GM19438 (cell line): ENCODE measurements at regions not wholly inside any gene's neighbourhood (a gene's known extent, or its start where the extent isn't known, plus 50 kb on each side); places are given as distances from the start of the nearest gene placed in this dataset.

Source experiments
- ATAC-seq: cut with Tn5 transposase; IDR thresholded peaks from one replicate; pipeline ENCODE4 v1.9.1; 2021; ENCODE audit warnings: low read depth; ENCODE audit not compliant: unreplicated experiment

DNA sequence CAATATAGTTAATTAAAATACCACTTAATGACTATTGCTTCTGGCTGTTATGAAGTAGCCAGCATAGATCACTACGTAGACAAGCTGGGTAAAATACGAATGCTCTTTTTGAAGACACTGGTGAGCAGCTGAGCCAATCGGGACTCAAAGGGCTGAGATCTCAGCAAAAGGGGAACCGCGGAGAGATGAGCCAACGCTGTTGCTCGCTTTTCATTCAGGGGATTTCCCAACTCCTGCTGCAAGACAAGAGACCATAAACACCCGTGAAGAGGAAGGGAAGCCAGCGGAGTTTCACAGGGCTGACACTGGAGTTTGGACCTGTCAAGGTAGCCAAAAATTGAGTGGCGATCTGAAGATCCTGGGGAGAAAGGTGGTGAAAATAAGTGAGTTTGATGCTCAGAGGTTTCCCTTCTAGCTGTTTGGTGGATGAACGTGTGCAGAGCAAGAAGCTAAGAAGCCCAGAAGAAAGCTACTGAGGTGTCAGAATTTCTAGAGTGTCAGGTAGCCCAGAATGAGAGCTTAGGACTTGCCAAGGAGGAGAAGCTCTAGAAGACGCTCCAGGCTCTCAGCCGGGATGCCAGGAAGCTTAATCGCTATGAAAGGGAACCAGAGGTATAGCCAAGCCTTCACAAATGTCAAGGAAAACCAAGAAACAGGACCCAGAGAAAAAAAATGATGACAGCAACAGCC lies 79.6 kb upstream of the RNU6ATAC start:
- ATAC-seq = no peak

DNA sequence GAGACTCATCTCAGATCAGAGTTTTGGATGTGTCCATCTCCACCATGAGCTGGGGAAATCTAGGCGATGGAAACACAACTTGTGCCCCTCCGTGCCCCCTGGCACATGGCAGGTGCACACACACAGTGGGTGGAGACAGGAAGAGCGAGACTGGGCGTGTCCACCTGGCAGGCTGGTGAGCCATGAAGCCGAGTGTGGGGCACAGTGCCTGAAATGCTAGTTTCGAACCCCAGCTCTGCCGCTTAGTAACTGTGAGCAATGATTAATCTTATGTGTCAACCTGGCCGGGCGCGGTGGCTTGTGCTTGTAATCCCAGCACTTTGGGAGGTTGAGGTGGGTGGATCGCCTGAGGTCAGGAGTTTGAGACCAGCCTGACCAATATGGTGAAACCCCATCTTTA lies 80.8 kb upstream of the RNU6ATAC start:
- no peak for ATAC-seq

DNA sequence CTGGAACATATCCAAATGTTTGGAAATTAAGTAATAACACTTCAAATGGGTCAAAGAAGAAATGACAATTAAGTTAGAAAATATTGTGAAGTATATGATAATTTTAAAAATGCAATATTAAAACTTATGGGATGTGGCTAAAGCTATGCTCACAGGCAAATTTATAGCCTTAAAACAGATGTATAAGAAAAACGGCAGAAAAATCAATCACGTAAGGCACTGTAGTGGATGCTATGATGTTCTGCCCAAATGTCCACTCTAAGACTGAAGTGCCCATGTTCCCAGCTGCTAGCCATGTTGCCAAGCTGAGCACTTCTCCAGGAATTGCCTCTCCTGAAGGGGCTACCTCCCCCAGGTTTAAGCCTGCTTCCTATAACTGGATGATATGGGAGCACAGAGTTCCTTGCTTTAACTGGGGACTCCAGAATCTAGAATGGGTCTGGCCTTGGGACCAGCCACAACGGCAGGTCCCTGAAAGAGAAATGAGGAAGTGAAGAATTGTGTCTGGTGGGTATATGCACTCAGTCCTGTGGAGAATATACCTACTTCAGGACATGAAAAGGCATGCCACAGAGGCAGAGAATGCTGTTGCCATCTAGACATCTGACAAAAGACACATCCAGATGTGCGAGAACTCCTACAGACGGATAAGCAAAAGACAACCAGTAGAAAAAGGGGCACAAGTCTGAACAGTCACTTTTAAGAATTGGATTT lies 78.2 kb upstream of the RXRA start:
- ATAC-seq = no peak

DNA sequence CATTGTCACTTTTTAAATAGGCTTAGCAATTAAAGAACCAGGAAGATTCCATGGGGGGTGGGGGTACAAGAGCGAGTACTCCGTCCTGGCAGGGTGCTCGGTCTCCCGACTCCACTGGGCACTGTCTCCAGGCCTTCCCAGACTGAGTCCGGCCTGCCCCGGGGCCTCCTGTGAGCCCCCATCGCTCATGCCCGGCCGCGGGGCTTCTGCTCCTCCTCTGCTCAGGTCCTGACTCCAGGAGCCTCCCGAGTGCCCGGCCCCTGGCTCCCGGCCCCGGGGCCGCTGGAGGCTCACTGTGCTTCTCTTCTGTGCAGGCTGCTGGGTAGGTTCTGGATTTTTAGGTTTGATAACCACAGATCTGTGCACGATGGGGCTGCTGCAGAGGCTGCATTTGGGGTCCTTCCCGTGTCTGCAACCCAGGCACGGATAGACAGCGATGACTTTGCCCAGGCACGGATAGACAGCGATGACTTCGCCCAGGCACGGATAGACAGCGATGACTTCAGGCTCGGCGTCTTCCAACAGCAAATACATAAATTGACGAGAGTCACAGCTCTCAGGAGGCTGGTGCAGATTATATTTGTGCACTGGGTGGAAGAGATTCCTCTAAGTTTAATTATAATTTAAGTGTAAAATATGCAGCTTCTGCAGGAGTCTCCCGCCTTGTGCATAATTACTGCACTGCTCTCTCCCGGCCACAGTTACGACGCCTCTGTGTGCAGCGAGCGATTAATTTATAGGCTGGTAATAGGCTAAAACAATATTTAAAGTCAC lies 74.8 kb upstream of the RXRA start:
- no peak for ATAC-seq

DNA sequence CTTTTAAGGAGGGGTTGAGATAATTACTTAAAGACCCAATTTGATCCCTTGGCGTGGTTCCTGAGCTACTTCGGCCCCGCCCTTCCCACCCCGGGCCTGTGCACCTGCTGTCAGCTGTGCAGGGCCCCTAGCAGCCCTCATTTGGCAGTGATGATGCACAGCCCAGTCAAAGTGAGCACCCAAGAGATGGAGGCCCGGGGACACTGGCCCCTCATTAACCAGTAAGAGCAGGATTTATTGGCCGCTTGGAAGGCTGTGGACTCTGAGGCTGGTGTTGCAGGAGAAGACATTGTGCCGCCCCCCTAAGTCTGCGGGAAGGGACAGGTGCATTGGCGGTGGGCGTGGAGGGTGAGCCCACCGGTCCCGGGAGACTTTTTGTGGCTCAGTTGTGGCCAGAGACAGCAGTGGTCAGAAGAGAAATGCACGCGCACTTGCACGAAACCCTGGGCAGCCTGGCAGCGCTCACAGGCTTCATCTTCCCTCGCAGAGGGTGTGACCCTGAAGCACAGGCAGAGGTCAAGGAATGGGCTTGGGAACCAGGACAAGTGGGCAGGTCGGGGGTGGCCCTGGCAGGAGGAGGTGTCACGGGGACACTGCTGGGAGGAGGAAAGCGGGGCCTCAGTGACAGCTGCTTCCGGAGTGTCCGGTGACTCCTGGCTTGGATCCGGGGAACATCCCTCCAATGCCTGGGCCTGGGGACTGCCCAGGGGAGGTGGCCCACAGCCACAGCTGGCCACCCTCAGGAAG lies 74.0 kb upstream of the RXRA start:
- no peak for ATAC-seq

DNA sequence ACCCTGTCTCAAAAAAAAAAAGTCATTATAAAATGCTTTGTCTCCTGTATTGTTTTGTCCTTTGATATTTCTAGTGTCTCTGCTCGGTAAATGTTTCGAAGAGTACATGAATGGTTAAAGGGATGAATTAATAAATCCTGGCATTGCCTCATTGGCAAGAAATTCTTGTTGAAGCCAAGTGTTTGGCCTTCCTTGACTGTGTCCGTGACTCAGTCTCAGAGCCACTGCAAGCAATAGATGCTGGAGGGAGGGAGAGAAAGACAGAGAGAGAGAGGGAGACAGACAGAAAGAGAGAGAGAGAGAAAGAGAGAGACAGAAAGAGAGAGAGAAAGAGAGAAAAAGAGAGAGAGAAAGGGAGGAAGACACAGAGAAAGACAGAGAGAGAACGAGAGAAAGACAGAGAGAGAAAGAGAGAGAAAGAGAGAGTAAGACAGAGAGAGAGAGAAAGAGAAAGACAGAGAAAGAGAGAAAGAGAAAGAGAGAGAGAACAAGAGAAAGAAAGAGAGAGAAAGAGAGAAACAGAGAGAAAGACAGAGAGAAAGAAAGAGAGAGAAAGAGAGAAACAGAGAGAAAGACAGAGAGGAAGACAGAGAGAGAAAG lies 72.5 kb upstream of the RXRA start:
- ATAC-seq = no peak

DNA sequence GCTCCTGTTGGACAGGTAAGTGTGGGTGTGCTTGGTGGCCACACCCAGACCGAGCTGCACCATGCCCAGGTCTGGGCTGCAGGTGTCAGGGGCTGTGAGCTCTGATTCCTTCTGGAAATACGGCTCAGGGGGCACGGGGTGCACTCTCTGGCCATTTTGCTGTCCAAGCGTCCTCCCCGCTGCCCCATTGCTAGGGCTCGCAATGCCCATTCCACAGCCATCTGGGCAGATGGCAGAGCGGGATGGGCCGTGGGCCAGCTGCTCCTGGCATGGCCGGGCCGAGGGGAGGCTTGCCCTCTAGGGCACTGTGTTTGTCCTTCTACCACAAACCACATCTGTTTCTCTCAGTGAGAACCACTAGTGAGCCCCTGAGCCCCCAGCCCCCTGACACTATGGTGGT lies 67.9 kb upstream of the RXRA start:
- ATAC-seq = no peak

DNA sequence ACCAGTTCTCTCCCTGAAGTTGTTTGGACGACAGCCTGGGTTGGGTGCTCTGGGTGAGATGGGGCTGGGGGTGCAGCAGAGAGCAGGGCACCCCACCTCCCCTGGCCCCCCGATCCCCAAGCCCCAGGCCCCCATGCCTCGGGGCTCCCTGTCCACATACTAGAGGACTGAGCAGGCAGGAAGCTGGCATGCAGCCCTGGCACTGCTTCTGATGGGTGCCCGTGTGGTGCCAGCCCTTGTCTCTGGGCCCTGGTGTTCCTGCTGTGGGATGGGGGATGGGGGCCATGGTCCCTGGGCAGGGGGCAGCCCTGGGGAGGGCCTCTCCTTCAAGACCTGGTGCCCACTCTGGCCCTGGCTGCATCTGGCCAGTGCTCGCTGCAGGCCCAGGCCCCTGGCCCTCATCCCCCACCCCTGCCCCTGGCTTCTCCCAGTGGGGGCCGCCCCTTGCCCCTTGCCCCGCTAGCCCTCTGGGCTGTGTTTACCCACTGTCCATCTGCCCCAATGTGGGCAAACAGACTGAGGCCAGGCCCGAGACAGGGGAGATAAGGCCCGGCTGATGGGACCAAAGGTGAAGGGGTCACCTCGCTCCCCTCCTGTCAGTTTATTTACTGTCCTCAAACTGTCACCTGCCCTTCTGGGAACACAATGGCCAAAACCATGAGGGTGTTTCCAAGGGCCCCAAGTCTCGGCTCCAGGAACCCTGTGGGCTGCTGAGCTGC lies 67.3 kb upstream of the RXRA start:
- no peak for ATAC-seq

DNA sequence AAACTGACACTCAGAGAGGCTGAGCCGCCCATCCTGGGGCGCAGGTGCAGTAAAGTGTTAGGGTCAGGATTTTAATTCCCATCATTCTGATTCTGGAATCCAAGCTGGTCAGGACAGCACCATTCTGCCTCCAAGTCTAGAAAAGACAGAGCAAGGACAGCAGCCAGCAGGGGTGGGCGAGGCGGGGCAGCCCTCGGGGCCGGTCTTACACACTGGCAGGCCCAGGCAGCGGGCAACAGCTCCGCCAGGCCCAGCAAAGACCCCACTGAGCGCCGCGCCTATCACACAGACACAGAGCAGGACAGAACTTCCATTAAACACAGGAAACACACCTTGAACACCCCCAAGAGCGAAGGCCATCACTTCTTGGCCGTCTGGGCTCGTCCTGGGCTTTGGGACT lies 66.5 kb upstream of the RXRA start:
- ATAC-seq = no peak

DNA sequence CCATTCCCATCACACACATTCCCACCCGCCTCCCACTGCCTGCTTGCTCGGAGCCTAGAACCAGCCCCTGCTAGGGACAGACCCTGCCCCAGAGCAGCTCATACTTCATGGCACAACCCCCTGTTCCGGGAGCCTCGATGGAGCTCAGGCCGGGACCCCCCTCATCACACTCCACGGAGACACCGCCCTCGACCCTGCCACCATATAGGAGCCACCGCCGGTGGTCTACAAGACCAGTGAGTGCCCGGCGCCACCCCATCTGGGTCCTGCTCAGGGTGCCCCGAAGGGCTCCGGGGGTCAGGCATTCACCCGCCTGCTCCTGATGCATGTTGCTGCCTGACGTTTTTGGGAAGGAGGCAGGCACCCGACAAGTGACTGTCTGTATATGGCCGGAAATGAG lies 65.5 kb upstream of the RXRA start:
- ATAC-seq = no peak

DNA sequence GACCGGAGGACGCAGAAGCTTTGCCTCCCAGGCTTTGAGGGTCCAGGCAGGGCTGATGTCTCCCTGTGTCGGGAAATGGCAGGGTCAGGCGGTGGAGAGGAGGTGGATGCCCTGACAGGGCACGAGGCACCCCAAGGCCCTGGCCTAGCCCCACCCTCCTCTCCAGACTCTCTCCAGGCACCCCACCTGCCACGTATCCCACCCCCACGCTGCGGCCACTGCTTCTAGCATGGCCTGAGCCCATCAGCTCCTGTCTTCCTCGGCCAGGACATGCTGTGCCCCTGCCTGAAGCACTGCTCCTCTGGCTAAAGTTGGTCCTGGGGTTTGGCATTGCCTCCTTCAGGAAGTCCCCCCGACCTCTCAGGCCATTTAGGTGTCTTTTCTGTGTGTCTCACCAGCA lies 64.2 kb upstream of the RXRA start:
- no peak for ATAC-seq

DNA sequence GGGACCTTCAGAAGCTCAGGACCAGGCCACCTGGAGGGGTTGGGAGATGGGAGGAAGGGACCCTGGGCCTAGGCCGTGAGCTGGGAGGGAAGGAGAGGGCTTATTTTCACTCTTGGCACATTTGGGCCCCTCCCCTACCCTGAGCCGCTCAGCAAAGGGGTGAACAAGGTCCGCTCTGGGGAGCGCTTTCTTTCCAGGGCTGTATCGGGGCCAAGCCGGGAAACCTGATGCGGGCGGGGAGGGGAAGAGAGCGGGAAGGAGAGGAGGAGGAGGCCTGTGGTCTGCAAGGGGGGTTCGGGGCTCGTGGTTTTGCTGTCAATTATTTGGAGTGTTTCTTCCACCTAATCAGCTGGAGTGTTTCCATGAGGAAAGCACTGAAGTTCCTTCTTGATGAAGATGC lies 62.7 kb upstream of the RXRA start:
- ATAC-seq = no peak

DNA sequence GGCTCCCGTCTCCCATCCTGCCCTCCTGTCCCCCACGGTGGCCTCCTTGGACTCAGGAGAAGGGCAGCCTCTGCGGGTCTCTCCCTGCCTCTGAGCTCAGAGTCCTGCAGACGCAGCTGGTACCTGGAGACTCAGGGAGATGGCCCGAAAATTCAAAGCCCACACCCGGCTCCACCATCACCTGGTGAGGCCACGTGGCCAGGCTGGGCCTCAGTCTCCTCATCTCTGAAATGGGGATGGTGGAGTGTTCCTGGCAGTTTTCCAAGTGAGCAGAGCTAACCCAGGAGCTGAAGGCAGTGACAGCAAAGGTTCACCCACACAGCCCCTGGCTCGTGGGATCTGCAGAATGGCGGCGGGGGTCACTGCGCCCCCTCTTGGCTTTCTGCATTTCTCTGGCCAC lies 62.1 kb upstream of the RXRA start:
- ATAC-seq = no peak

DNA sequence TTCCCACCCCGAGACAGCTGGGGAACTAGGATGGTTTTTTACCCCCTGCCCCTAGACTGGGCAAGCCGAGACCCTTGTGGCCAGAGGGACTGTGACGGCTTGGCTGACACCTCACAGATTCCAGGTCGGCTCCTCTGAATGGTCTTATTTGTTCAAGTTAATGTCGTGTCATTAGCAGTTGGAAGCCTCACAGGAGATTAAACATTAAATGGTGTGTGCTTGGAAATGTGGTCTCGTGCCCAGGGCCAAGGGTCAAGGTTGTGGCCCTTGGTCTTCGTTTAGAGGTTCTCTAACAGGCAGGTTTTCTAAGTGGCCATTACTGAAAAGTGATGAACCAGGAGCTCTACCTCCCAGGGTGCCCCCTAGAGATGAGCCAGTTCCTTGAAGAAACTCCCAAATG lies 61.2 kb upstream of the RXRA start:
- ATAC-seq = no peak

DNA sequence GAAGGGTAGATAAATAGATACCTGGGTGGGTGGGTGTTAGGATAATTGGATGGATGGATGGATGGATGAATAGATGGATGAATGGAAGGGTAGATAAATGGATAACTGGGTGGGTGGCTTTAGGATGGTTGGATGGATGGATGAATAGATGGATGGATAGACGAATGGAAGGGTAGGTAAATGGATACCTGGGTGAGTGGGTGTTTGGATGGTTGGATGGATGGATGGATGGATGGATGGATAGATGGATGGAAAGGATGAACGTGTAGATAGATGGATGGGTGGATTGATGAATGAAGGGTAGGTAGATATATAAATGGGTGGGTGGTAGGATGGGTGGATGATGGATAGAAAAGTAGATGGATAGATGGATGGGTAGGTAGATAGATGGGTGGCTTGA lies 59.8 kb upstream of the RXRA start:
- no peak for ATAC-seq

DNA sequence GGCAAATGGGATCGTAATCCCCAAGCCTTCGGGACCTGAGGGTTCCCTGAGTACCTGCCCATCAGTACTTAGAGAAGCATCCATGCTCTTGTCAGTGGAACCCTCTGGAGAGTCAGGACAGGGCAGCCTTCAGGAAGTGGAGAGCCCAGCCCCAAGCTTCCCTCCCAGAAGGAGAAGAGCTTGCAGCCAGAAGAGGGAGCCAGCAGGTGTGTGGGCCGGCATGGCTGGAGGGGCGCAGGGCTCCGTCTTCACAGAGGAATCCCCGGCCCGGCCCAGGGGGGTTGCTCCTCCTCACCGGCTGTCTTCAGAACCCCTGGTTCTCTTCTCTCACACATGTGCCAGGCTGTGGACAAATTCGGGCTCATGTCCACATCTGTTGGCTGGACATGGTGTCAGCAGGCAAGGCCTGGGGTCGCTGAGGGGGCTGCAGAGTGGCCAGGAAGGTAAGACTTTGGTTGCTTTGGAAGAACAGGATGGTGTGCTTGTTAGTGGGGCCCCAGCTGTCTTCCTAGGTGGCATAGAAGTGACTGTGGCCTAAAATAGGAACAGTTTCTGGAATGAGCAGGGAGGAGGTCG lies 58.9 kb upstream of the RXRA start:
- no peak for ATAC-seq

DNA sequence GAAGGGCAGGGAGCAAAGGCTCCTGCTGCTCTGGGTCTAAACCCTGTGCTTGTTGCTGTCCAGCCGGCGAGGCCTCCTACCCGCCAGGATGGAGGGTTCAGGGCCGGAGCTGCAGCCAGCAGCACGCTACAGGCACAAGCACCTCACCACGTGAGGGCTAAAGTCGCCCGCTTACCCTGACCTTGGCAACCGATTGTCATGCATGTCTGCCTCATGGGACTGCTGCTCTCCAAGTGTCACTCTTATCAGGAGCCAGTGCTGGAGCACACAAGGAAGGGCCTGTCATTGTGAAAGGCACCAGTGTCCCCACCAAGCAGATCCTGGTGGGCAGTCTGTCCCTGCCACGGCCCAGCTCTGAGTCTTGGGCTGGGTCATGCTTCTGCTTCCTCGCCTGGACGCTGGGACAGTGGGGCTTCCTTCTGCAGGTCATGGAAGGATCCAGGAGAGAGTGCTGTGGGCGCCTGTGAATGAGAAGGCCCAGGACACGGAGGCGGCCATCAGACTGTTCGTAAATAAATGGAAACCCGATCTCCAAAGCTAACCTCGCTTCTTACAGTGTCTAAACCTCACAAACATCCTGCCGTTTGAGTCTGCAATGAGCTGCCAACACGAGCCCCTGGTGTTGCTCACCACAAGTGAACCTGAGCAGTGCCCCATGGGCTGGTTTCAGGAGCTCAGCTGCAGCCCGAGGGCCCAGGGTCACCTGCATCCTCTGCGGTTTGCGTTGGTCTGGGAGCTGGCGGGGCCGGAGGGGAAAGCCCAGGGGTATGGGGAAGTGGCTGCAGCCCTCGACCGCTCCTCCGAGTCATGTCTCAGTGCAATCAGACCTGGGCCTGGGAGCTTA lies 58.2 kb upstream of the RXRA start:
- peak; percentile 71 for ATAC-seq

DNA sequence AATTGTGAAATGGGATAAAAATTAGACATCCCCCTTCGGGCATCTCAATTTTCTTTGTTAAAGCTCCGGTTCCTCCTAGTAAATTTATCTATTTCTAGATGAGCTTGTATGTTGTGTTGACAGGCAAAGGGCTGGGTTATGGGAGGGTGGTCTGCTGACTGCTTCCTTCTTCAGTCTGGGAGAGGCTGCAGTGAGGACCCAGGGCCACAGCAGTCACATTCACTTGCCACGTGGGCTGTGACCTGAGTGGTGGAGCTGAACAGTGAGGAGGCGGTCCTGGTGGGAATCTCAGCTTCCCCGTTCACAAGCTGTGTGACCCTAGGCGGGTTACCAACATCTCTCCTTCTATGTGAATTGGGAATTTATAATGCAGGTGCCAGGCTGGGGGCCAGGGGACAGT lies 57.5 kb upstream of the RXRA start:
- no peak for ATAC-seq
